CD4-positive, alpha-beta T cell treated with Interleukin-15 for 1 hour (primary cell): ENCODE measurements at regions not wholly inside any gene's neighbourhood (a gene's known extent, or its start where the extent isn't known, plus 50 kb on each side); places are given as distances from the start of the nearest gene placed in this dataset.

Experiments used
- DNase-seq: peaks from one replicate; pipeline ENCODE4 v3.0.0-alpha.2; 2020

GRCh38 chr6:4401408-4402368 lies 266.3 kb upstream of the ECI2 start:
- no peak for DNase-seq

- DNase-seq, result no peak
These were observed 264.3 kb upstream of the ECI2 start for GRCh38 chr6:4399656-4400055.

GRCh38 chr6:4398791-4399190 lies 263.4 kb upstream of the ECI2 start:
- DNase-seq, result no peak

GRCh38 chr6:4397307-4397706 lies 261.9 kb upstream of the ECI2 start:
- DNase-seq, result no peak

GRCh38 chr6:4396044-4396443 lies 260.7 kb upstream of the ECI2 start:
- no peak for DNase-seq

GRCh38 chr6:4395386-4395785 lies 260.0 kb upstream of the ECI2 start:
- no peak for DNase-seq

- DNase-seq, result no peak
These were observed 259.4 kb upstream of the ECI2 start for GRCh38 chr6:4394786-4395185.

GRCh38 chr6:4388675-4389074 lies 253.3 kb upstream of the ECI2 start:
- DNase-seq, result no peak

- no peak for DNase-seq
These were observed 249.3 kb upstream of the ECI2 start for GRCh38 chr6:4384656-4385055.

GRCh38 chr6:4383910-4384638 lies 248.7 kb upstream of the ECI2 start:
- DNase-seq, result no peak

GRCh38 chr6:4382362-4382853 lies 247.0 kb upstream of the ECI2 start:
- no peak for DNase-seq

GRCh38 chr6:4381381-4381780 lies 246.0 kb upstream of the ECI2 start:
- DNase-seq, result no peak

- no peak for DNase-seq
These were observed 245.5 kb upstream of the ECI2 start for GRCh38 chr6:4380881-4381281.

GRCh38 chr6:4379958-4380357 lies 244.6 kb upstream of the ECI2 start:
- DNase-seq, result no peak

GRCh38 chr6:4378319-4378996 lies 243.1 kb upstream of the ECI2 start:
- no peak for DNase-seq

GRCh38 chr6:4377603-4378002 lies 242.2 kb upstream of the ECI2 start:
- no peak for DNase-seq

- DNase-seq, result no peak
These were observed 238.8 kb upstream of the ECI2 start for GRCh38 chr6:4374216-4374615.

GRCh38 chr6:4372866-4373265 lies 237.5 kb upstream of the ECI2 start:
- no peak for DNase-seq

GRCh38 chr6:4371207-4371921 lies 236.0 kb upstream of the ECI2 start:
- no peak for DNase-seq

- no peak for DNase-seq
These were observed 234.7 kb upstream of the ECI2 start for GRCh38 chr6:4370066-4370465.

GRCh38 chr6:4369616-4370015 lies 234.2 kb upstream of the ECI2 start:
- no peak for DNase-seq

- DNase-seq, result no peak
These were observed 233.3 kb upstream of the ECI2 start for GRCh38 chr6:4368649-4369048.

GRCh38 chr6:4367643-4368042 lies 232.3 kb upstream of the ECI2 start:
- DNase-seq, result no peak
